ENCODE measurements at regions not wholly inside any gene's neighbourhood (a gene's known extent, or its start where the extent isn't known, plus 50 kb on each side); places are given as distances from the start of the nearest gene placed in this dataset.
A peak's percentile ranks its signal among the peaks of the same experiment; 100 is the strongest.
"Not testable (repeated sequence)": the region's sequence is repeated elsewhere in the genome, so short reads cannot be mapped to it uniquely, and the experiment has no call there.

DNA sequence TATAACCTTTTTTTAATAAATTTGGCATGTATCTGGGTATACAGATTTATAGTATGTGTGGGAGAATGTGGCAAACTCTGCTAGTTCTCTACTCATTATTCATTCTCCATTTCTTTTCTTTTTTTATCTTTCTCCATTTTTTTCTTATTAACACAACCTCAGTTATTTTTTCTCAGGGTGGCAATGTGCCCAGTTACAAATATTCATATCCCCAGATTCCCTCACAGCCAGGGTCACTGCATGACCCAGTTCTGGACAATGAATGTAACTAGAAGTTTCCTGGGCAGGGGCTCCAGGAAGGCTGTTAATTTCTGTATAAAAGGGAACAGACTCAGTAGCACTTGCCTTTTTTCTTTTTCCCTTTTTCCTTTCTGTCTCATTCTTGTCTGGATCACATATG is 95.6 kb downstream of the VCPKMT start:
- DNase-seq = no peak

DNA sequence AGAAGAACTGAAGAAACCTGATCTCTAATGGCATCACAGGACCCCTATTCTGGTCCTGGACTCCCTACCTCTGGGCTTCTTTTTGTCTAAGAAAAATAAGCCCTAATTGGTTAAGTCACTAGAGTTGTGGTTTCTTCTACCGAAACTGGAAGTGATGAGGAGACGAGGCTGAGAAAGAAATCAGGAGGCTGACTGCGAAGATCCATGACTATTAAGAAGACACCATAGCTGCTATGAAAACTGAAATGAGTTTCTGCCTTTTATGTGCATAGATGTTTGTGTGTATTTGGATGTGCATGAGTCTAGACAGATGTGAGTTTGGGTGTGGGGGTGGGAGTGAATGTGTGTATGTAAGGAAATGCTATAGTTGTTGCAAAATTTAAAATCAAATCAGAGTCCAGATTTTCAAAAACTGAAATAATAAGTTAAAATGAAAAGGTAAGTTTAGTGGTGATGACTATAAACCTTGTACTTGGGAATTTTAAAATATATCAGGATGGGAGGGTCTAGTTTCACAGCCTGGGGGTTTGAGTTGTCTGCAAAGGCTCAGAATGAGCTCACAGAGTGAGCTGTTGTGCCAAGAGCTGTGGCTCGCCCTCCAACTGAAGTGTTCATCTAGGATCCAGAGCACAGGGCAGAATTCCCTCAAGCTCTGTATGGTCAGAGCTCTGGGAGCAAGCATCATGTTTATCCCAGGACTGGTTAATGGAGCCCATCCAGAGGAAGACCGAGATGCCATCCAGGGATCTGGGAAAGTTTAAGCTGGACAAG is 94.9 kb downstream of the VCPKMT start:
- peak; percentile 34 for DNase-seq

DNA sequence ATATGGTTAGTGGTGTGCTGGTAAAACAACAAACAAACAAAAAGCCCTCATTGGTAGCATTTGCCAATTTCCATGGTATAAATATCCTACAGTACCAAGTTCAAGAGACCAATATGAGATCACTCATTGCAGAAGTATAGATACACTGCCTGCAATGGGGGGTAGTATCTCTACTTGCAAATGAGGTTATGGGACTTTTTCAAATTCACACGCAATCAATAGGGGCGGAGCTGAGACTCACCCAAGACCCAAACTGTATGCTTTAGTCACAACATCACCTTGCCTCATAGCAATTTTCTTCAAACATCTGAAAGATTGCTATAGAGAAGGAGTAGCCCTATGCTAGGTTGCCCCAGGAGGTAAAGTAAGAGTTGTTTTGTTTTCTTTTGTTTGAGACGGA is 93.7 kb downstream of the VCPKMT start:
- no peak for DNase-seq

DNA sequence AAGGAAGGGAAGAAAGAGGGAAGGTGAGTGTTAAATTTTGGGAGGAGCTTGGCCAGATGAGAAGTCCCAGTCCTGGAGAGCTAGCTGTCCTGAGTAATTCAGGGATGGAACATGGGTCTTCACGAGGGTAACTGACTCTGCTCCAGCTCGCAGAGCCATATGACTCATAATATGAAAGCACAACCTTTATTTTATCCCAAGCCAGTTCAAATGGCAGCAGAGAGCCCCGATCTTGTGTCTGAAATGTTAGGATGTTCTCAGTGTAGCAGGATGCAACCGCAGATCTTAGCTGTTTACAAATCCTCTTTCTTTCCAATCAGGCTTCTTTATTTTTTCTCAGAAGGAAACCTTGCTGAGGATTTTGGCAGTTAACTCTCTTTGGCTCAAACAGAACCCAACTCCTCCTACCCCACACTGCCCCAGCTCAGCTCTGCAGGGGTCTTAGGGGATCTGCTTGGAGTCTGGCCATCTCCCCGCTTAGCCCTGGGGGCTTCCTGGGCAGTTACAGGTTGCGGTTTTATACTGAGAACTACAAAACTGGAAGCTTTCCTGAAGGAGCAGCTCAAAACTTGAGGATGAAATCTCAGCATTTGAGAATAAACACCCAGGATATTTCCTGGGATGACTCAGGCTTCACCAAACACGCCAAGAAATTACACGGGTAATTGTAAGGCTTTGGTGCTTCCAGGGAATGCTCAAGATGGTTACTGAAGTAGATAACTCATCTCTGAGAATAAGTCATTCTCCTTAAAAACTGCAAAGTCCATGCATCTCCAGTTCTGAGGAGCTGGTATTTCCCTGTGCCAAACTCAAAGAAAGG is 92.5 kb downstream of the VCPKMT start:
- no peak for DNase-seq

DNA sequence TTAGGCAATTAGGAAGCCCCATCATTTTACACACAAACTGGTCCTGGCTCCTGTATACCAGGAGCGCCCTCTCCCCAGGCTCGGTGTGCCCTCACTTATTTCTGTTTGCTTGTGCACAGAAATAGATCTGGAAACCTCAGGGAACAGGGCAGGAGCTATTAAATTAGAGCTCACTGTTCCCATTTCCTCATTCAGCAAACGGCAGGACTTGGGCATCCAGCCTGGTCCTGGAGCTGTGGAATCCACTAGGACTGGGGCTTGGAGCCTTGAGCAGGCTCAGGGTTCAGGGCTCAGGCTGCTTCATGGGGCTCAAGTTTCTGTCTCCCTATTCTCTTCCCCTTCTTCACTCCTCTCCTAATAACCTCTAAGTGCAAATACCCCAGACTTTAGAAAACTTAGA is 91.3 kb downstream of the VCPKMT start:
- no peak for DNase-seq

DNA sequence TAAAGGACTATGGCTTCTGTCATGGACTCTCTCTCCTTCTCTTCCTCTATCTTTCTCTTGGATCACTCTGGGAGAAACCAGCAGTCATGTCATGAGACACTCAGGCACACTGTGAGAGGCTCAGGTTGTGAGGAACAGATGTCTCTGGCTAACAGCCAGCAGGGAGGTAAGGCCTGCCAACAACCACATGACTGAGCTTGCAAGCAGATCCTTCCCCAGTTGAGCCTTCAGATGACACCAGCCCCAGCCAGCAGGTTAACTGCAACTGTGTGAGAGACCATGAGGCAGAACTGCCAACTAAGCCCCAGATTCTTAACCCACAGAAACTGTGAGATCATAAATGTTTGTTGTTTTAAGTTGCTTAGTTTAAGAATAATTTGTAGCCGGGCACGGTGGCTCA is 90.6 kb downstream of the VCPKMT start:
- no peak for DNase-seq

DNA sequence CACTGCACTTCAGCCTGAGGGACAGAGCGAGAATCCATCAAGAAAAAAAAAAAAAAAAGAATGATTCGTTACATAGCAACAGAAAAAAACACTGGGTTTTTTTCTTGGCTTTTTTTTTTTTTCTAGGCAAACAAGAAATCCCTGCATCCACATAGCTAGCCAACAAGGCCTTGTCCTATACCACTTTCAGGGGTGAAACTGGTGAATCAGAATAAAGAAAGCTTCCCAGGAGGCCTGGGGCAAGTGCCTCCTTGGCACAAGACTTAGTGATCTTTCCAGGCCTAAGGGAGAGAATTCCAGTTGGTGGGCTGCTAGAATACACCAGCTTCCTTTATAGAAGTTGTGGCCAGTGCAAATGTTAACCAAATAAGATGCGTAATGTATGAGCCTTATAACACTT is 90.0 kb downstream of the VCPKMT start:
- DNase-seq = no peak

DNA sequence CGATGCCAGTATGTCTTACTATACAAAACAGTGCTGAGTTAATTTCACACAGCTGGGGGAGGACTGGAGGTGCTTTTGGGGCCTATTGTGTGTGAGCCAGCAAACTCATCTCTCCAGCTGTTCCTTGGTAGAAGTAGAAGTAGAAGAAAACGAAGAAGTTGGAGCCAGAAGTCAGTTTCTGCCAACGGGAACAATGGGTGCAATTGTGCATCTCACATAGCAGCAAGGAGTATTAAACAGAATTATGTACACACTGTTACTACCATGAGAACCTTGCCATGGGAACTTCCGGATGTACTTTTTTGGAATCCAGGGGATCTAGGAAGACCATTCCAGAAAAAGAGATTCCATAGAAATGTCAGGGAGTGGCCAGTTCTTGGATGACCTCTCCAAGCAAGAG is 88.6 kb downstream of the VCPKMT start:
- DNase-seq = no peak

DNA sequence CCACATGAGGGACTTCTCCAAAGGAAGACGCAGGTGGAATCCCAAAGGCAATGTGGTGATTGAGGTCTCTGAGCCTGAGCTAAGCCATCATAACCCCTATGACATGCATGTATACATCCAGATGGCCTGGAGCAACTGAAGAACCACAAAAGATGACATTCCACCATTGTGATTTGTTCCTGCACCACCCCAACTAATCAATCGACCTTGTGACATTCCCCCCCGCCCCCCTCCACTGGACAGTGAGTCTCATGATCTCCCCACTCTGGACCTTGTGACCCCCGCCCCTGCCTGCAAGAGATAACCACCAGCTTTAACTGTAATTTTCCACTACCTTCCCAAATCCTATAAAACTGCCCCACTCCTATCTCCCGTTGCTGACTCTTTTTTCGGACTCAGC is 87.9 kb downstream of the VCPKMT start:
- DNase-seq = no peak

DNA sequence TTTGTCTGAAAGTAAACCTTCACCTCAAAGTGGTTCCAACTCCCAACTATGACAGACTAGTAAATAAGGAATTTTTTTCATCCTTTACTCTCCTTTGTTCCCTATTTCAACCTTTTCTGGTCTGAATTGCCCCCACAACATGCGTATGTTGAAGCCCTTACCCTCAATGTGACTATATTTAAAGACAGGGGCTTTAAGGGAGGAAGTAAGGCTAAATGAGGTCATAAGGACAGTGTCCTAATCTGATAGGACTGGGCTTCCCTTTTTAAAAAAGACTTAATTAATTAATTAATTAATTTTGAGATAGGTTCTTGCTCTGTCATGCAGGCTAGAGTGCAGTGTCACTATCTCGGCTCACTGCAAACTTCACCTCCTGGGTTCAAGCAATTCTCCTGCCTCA is 86.3 kb downstream of the VCPKMT start:
- DNase-seq = no peak

DNA sequence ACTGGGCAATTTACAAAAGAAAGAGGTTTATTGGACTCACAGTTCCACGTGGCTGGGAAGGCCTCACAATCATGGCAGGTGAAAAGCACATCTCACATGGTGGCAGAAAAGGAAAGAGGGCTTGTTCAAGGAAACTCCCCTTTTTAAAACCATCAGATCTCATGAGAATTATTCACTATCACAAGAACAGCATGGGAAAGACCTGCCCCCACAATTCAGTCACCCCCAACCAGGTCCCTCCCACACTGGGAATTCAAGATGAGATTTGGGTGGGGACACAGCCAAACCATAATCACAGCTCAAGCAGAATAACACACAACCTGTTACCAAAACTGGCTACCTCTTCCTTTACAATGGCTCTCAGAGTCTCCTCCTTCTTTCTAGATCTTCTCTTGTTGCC is 85.5 kb downstream of the VCPKMT start:
- not testable (repeated sequence) for DNase-seq

DNA sequence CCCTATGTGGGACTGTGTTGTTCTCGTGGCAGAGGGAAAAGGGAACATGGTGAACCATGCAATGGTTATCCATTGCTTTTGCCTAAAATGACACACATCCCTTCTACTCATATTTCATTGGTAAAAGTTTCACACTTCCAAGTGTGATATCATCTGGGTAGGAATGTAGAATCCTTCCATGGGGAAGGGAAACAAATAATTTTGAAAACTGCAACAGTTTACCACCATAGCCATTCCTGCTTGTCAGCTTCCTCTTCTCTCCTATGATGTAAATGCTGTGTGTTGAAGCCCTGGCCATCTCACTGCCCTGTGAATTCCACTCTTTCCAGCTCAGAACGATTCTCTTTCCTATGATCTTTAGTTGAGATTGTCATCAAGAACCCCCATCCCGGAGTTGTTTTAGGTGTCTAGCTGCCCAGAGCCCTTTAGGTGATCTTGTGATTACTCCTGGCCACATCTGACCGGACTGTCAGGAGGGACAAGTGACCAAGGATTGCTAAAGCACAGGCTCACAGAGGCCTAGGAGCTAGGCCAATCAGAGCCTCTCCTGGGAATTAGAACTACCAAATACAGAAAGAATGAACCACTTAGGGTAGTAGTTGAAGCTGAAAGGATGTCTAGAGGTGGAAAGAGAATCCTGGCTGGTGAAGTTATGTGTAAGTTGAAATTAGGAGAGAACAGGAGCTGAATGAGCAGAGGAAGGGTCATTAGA is 84.6 kb downstream of the VCPKMT start:
- DNase-seq = no peak

DNA sequence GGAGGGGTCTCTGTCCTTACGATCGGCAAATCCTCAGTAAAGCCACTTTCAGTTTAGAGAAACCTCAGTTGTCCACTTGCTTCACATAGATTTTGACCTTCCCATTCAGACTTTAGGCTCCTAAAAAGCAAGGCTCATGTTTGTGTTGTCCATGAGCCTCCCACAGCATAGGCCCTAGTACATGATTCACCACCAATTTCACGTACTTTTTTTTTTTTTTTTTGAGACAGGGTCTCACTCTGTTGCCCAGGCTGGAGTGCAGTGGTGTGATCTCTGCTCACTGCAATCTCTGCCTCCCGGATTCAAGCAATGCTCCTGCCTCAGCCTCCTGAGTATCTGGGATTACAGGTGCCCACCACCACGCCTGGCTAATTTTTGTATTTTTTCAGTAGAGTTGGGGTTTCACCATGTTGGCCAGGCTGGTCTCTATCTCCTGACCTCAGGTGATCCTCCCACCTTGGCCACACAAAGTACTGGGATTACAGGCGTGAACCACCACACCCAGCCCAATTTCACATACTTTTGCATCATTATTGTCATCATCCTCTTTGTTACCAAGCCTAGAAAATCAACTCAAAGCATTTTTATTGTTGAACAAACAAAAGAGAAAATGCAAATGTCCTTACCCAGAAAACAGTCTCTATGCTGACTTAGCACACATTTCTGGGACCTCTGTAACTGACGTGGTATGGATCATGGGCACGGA is 83.8 kb downstream of the VCPKMT start:
- DNase-seq = not testable (repeated sequence)

DNA sequence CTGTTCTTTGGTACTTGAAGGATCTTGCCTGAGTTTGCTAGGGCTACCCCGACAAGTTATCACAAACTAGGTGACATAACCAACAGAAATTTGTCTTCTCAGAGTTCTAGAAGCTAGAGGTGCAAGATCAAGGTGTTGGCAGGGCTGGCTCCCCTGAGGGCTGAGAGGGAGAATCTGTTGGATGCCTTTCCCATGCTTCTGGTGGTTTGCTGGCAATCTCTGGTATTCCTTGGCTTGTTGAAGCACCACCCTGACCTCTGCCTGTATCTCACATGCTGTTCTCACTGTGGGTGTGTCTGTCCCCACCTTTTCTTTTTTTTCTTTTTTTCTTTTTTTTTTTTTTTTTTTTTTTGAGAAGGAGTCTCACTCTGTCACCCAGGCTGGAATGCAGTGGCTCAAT is 81.2 kb downstream of the VCPKMT start:
- DNase-seq = no peak

DNA sequence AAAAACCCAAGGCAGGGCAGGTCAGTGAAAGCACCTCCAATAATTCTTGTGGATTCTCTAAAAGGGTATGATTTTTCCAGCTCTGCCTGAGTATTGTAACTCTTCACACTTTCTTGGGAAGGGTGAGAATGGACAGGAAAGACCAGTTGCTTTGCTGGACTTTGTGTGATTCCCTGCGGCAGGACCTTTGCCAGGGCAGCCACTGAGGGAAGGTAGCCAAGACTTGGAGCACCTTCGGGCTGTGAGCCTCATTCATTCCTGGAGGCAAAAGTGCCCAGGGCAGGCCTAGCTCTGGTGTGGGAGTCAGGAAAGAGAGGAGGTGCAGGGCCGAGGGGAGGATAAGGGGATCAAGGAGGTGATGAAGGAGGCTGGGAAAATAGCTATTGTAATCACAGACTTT is 80.2 kb downstream of the VCPKMT start:
- DNase-seq = no peak

DNA sequence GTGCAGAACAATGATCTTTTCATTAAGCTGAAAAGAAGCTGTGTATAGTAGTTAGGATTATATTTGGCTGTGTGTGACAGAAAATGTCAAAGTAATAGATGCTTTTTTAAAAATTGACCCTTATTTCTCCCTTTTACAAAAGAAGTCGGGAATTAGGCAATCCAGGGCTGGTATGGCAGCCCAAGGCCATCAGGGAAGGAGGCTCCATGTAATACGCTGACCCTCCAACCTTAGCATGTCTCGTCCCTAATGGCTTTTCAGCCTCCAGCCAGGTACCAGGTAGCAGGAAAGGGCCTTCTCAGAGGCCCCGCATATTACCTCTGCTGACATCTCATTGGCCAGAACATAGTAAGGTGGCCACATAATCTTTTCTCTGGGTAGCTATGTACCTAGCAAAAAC is 79.7 kb downstream of the VCPKMT start:
- no peak for DNase-seq

DNA sequence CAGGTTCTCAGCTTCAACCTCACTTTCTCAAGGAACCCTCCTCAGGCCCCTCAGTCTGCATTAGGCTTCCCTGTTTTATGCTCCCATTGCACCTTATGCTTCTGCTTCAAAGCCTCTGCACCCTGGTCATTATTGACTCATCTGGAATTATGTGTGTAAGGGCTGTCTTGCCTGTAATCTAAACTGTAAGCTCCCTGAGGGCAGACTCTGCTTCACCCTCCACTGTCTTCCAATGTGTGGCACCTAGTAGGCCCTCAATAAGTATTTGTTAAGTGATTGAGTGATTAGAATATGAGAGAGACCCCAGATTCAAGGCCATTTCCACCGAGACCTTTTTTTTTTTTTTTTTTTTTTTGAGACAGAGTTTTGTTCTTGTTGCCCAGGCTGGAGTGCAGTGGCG is 79.1 kb downstream of the VCPKMT start:
- DNase-seq = no peak

DNA sequence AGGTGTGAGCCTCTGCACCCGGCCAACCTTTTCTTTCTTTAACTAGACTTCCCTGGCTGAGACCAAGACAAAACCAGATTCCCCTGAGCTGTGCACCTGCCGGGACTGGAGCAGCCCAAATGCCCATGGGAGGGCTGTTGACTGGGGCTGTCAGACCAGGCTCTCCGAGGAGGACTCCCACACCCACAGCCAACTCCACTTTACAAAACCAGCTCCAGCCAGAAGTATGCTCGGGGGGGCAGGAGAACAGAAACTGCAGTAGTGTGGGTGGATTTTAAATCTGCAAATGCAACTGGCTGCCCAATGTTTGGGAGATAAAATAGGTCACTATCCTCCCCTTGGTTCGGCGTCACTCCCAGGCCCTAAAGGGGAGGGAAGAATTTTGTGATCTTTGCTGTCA is 78.5 kb downstream of the VCPKMT start:
- no peak for DNase-seq

DNA sequence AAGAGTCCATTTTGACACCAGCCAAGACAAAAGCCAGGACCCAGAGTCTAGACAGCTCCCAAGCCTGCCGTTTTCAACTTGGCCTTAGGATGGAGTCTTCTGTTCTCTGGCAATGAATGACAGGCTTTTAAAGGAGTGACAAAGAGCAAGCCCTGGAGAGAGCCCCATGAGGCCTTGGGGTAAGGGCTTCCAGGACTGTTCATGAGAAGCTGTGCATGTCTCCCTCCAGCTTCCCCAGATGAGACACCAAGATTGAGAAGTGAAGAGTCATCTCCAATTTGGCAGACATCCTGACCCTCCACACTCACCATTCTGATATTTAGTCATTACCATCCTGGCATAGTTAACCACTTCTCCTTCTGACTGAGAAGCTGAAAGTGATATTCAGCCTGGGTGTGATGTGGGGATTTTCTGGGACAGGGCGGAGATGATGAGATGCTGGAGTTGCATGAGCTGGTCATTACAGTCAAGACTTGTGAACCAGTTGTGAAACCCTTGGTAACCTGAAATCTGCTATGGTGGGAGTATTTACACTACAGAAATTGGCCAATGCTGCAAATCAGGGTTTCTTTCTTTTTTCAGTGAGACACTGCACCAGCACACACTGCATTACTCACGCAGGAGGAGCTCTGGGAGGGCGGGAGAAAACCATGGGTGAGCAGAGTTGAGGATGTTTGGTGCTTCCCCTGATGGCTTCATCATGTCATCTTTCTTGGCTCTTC is 77.8 kb downstream of the VCPKMT start:
- peak; percentile 83 for DNase-seq

DNA sequence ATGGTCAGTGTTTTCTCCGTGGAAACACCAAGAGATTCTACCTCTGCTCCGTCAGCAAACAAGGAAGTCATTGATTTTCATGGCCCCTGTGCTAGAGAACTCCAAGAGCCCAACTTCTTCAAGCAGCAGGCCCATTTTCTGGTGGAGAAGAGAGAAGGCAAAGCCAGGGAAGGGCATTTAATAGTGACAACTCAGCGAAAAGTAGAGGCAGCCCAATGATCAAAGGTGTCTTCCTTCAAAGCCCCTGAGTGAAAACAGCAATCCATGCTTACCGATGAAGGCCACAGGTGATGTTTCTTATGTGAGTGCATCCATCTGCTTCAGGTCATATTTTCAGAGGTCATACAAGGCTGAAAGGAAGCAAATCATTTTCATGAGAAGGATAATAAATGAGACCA is 77.3 kb downstream of the VCPKMT start:
- DNase-seq = no peak

DNA sequence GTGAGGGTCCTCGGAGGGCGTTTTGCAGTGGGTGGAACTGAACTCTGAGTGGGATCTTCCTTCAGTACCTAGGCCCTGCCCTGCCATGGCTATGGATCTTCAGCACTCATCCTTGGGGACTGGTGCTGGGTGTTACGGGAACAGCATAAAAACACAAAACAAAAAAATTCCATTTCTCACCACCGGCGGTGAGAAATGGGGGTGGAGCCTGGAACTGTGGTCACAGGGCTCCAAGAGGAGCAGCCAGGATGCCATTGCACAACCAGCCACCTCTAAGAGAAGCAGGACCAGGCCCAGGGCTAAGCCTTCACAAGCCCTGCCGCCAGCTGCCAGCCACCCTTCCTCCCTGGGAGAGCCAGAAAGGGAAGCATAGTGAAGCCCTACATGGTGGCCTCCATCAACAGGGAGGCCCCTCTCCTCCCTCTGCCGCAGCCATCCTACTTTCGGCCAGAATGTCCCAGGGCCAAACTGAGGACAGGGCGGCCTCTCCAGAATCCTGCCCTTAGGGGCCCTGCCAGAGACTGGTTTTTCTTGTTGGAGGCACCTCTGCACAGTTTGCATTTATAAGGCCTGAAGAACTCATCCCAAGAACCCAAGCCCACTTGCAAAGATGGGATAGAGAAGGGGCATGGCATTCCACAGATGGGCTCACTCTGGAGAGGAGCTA is 76.5 kb downstream of the VCPKMT start:
- no peak for DNase-seq

DNA sequence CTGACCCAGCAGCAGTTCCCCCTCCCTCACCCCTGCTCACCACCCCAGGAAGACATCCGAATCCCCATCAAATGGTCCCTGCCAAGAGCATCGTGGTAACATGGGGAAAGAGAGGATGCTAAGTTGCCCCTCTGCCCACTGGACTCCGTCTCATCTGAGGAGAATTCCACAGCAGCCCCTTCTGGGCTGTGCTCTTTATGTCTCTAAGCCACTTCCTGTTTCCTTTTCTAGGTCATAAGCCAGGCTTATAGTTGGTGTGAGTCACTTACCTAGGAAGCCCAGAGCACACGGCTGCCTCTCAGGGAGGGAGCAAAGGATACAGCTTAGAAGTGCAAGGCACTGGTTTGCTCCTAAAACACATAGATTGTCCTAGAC is 76.0 kb downstream of the VCPKMT start:
- DNase-seq = peak; percentile 46

Data from stimulated activated CD4-positive, alpha-beta T cell treated with anti-CD3 and anti-CD28 coated beads, Interleukin-4, amount 100 ng/mL, for 24 hours (primary cell).